WTC11 (cell line): ENCODE measurements at regions not wholly inside any gene's neighbourhood (a gene's known extent, or its start where the extent isn't known, plus 50 kb on each side); places are given as distances from the start of the nearest gene placed in this dataset.

Experiments used
- ATF2 ChIP-seq: sonication (generic); formaldehyde crosslinking; IDR thresholded peaks from 2 replicates; pipeline ENCODE4 v1.8.1; 2022; ENCODE audit warnings: low read depth, missing genetic modification reagents, borderline replicate concordance
- CTCF ChIP-seq: fragments of 200-600 bp; IDR thresholded peaks from 2 replicates; pipeline ENCODE4 v1.8.0; 2022; ENCODE audit warnings: antibody characterized with exemption
- E2F4 ChIP-seq: sonication (generic); formaldehyde crosslinking; IDR thresholded peaks from 2 replicates; pipeline ENCODE4 v1.8.1; 2022; ENCODE audit warnings: low read depth, mild to moderate bottlenecking, moderate library complexity, missing genetic modification reagents, borderline replicate concordance
- MAX ChIP-seq: sonication (generic); formaldehyde crosslinking; IDR thresholded peaks from 2 replicates; pipeline ENCODE4 v1.8.0; 2022; ENCODE audit warnings: mild to moderate bottlenecking, missing genetic modification reagents
- MYBL2 ChIP-seq: sonication (generic); formaldehyde crosslinking; IDR thresholded peaks from 2 replicates; pipeline ENCODE4 v1.8.1; 2023; ENCODE audit warnings: mild to moderate bottlenecking, moderate library complexity, missing genetic modification reagents
- NFE2L1 ChIP-seq: sonication (generic); formaldehyde crosslinking; IDR thresholded peaks from 2 replicates; pipeline ENCODE4 v1.8.1; 2023; ENCODE audit warnings: missing genetic modification reagents
- RELA ChIP-seq: sonication (generic); formaldehyde crosslinking; IDR thresholded peaks from 2 replicates; pipeline ENCODE4 v1.8.1; 2022; ENCODE audit warnings: missing genetic modification reagents, mild to moderate bottlenecking, borderline replicate concordance
- USF2 ChIP-seq: sonication (generic); formaldehyde crosslinking; IDR thresholded peaks from 2 replicates; pipeline ENCODE4 v1.8.1; 2023; ENCODE audit warnings: mild to moderate bottlenecking, missing genetic modification reagents, moderate library complexity
- ZBTB21 ChIP-seq: sonication (generic); formaldehyde crosslinking; IDR thresholded peaks from 2 replicates; pipeline ENCODE4 v1.8.1; 2023; ENCODE audit warnings: mild to moderate bottlenecking, missing genetic modification reagents, borderline replicate concordance
- ZNF138 ChIP-seq: sonication (generic); formaldehyde crosslinking; conservative IDR thresholded peaks from 2 replicates; pipeline ENCODE4 v1.8.1; 2022; ENCODE audit warnings: mild to moderate bottlenecking, moderate library complexity, missing genetic modification reagents
- ZNF671 ChIP-seq: fragments of 250-450 bp; sonication (Bioruptor Pico); IDR thresholded peaks from 2 replicates; pipeline ENCODE4 v1.8.0; 2021; ENCODE audit warnings: mild to moderate bottlenecking

GRCh38 chr4:152095701-152096070 lies 334.9 kb upstream of the GATB start:
- TF ChIP-seq ZNF671: no peak
- no peak for TF ChIP-seq E2F4
- TF ChIP-seq MYBL2 (CRISPR knock-in tag): no peak
- no peak for TF ChIP-seq CTCF
- TF ChIP-seq ZNF138 (CRISPR knock-in tag): no peak
- no peak for TF ChIP-seq NFE2L1 (CRISPR knock-in tag)
- no peak for TF ChIP-seq USF2
- TF ChIP-seq ZBTB21: no peak
- no peak for TF ChIP-seq ATF2 (CRISPR knock-in tag)
- no peak for TF ChIP-seq MAX (CRISPR knock-in tag)
- TF ChIP-seq RELA: no peak
